GM12864 (cell line): ENCODE measurements at regions not wholly inside any gene's neighbourhood (a gene's known extent, or its start where the extent isn't known, plus 50 kb on each side); places are given as distances from the start of the nearest gene placed in this dataset.
"Not testable (repeated sequence)": the region's sequence is repeated elsewhere in the genome, so short reads cannot be mapped to it uniquely, and the experiment has no call there.

Experiments used
- DNase-seq: peaks from one replicate; pipeline ENCODE4 v3.0.0-alpha.2; 2011; ENCODE audit warnings: low read depth
- H3K4me3 ChIP-seq: 2 replicates; pipeline ENCODE4 v1.5.1; 2011; ENCODE audit warnings: mild to moderate bottlenecking, low read depth, low read length, control low read depth
- CTCF ChIP-seq: IDR thresholded peaks from 2 replicates; pipeline ENCODE4 v1.5.1; 2011; ENCODE audit warnings: low read depth, mild to moderate bottlenecking, moderate library complexity, low read length, control low read depth, inconsistent platforms; ENCODE audit errors: missing control alignments

DNA sequence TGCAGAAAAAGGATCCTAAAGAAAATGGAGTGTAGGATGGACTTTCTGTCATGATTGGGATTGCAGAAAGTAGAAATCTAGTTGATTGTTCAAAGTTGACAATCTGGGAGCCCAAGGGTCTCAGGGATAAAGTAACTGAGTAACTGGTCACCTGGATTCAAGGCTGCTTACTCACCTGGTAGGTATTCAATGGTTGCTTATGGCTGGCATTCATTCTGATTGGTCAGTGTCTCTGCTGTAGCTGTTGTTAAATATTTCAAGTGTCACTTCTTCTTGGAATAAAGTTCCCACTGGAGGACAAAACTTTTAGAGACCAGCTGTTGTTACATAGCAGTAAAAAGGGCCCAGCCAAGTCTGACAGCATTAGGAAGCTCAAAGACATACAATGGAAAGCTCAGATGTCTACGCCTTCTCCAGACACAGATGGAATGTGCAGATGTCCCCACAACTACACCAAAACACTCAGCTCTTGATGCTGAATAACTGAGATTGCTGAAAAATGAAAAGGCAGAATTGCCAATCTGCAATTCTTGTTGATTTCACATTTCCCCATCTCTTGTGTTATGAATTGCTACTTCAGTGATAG lies 106.9 kb downstream of the ZNF467 start:
- no peak overlapping the region for H3K4me3 ChIP-seq
- TF ChIP-seq CTCF = no peak
- no peak for DNase-seq

GRCh38 chr7:149665618-149666017 lies 107.8 kb downstream of the ZNF467 start:
- not testable (repeated sequence) for H3K4me3 ChIP-seq, DNase-seq

GRCh38 chr7:149664666-149665065 lies 108.7 kb downstream of the ZNF467 start:
- no peak overlapping the region for H3K4me3 ChIP-seq
- no peak for TF ChIP-seq CTCF
- no peak for DNase-seq

DNA sequence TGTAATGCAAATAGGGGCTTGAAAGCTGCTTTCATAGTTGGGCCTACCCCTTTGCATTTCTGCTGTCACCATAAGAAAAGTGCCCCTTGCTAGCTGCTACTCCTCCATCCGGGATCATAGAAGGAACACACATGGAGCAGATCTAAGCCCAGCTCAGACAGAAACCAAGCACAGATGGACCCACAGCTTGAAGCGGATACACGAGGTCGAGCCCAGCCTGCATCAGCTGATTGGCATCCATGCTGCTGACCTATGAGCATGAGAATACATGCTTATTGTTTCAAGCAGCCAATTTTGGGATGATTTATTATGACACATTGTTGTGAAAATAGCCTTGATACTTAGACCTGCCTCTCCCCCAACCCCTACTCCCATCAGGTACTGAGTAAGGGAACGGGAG lies 109.2 kb downstream of the ZNF467 start:
- DNase-seq = no peak
- H3K4me3 ChIP-seq = no peak overlapping the region
- TF ChIP-seq CTCF = no peak

GRCh38 chr7:149662591-149663095 lies 110.7 kb downstream of the ZNF467 start:
- DNase-seq = peak; percentile 44
- no peak overlapping the region for H3K4me3 ChIP-seq
- TF ChIP-seq CTCF = peak; percentile 76

GRCh38 chr7:149655784-149656183 lies 117.6 kb downstream of the ZNF467 start:
- no peak for DNase-seq
- TF ChIP-seq CTCF = no peak
- H3K4me3 ChIP-seq = no peak overlapping the region

DNA sequence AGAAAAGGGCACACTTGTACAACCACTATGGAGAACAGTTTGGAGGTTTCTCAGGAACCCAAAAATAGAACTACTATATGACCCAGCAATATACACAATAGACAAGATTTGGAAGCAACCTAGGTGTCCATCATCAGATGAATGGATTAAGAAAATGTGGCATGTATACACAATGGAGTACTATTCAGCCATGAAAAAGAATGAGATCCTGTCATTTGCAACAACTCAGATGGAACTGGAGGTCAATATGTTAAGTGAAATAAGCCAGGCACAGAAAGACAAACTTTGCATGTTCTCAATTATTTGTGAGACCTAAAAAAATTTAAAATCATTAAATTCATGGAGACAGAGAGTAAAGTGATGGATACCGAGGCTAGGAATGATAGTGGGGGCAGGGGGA lies 118.8 kb downstream of the ZNF467 start:
- no peak for DNase-seq
- no peak for TF ChIP-seq CTCF
- no peak overlapping the region for H3K4me3 ChIP-seq

GRCh38 chr7:149650190-149650589 lies 123.2 kb downstream of the ZNF467 start:
- not testable (repeated sequence) for H3K4me3 ChIP-seq, DNase-seq
